T47D (cell line): ENCODE measurements at regions not wholly inside any gene's neighbourhood (a gene's known extent, or its start where the extent isn't known, plus 50 kb on each side); places are given as distances from the start of the nearest gene placed in this dataset.

Experiments used
- DNase-seq, 2 experiments: peaks; one replicate each; pipeline versions ENCODE4 v3.0.0 to v3.0.0-alpha.2; 2011 to 2012; ENCODE audit warnings: low read depth in 1 of 2, low spot score in 1 of 2
- JUND ChIP-seq: IDR thresholded peaks from 2 replicates; pipeline ENCODE4 v1.6.1; 2012; ENCODE audit warnings: low read depth
- in situ Hi-C: cut with HindIII; loops from 2 replicates; pipeline ENCODE4 v1.10.0; 2016; ENCODE audit warnings: low sequenced_read_pairs, low pct_unique_long_range_greater_than_20kb

GRCh38 chr6:21955053-21955595, 341.7 kb downstream of the PRL start:
- in situ Hi-C loops = no loop called here
- TF ChIP-seq JUND = no peak
- DNase-seq = no peak

GRCh38 chr6:21955951-21956350, 340.9 kb downstream of the PRL start:
- no peak for TF ChIP-seq JUND
- no peak for DNase-seq
- in situ Hi-C loops = no loop called here

- DNase-seq = no peak
- in situ Hi-C loops = no loop called here
- TF ChIP-seq JUND = no peak
Measured at GRCh38 chr6:21958428-21958827, 338.4 kb downstream of the PRL start.

- in situ Hi-C loops = no loop called here
- no peak for DNase-seq
- TF ChIP-seq JUND = no peak
Measured at GRCh38 chr6:21961226-21961625, 335.6 kb downstream of the PRL start.

GRCh38 chr6:21965016-21965415, 331.8 kb downstream of the PRL start:
- TF ChIP-seq JUND = no peak
- in situ Hi-C loops = no loop called here
- no peak for DNase-seq

- TF ChIP-seq JUND = no peak
- DNase-seq = no peak
- in situ Hi-C loops = no loop called here
Measured at GRCh38 chr6:21965953-21966539, 330.8 kb downstream of the PRL start.

GRCh38 chr6:21967056-21967974, 329.5 kb downstream of the PRL start:
- in situ Hi-C loops = no loop called here
- no peak for TF ChIP-seq JUND
- no peak for DNase-seq

- TF ChIP-seq JUND = no peak
- DNase-seq = no peak
- in situ Hi-C loops = no loop called here
Measured at GRCh38 chr6:21968411-21968810, 328.4 kb downstream of the PRL start.

- in situ Hi-C loops = no loop called here
- TF ChIP-seq JUND = no peak
- no peak for DNase-seq
Measured at GRCh38 chr6:21969192-21969591, 327.6 kb downstream of the PRL start.

GRCh38 chr6:21970569-21971300, 326.1 kb downstream of the PRL start:
- in situ Hi-C loops = no loop called here
- DNase-seq = no peak
- TF ChIP-seq JUND = no peak

GRCh38 chr6:21971541-21971940, 325.3 kb downstream of the PRL start:
- no peak for TF ChIP-seq JUND

GRCh38 chr6:21972516-21972915, 324.3 kb downstream of the PRL start:
- DNase-seq = no peak
- TF ChIP-seq JUND = no peak
- in situ Hi-C loops = no loop called here

More at GRCh38 chr6:21971541-21971940, 325.3 kb downstream of the PRL start:
- in situ Hi-C loops = no loop called here
- DNase-seq = no peak

GRCh38 chr6:21977346-21977745, 319.5 kb downstream of the PRL start:
- in situ Hi-C loops = no loop called here
- no peak for TF ChIP-seq JUND
- peak in 1 of 2 experiments; percentile 29 for DNase-seq
